HG03095 (cell line): ENCODE measurements at regions not wholly inside any gene's neighbourhood (a gene's known extent, or its start where the extent isn't known, plus 50 kb on each side); places are given as distances from the start of the nearest gene placed in this dataset.

Experiments
- ATAC-seq: cut with Tn5 transposase; IDR thresholded peaks from one replicate; pipeline ENCODE4 v1.9.1; 2021; ENCODE audit warnings: moderate library complexity; ENCODE audit not compliant: unreplicated experiment

GRCh38 chr5:147162740-147163139 is 72.1 kb upstream of the STK32A start:
- no peak for ATAC-seq

- no peak for ATAC-seq
These were observed 67.3 kb upstream of the STK32A start for GRCh38 chr5:147167529-147167928.

- no peak for ATAC-seq
These were observed 66.1 kb upstream of the STK32A start for GRCh38 chr5:147168578-147169327.

- ATAC-seq: peak; percentile 71
These were observed 65.4 kb upstream of the STK32A start for GRCh38 chr5:147169399-147169798.

- no peak for ATAC-seq
These were observed 64.9 kb upstream of the STK32A start for GRCh38 chr5:147169901-147170300.

GRCh38 chr5:147170603-147171002 is 64.2 kb upstream of the STK32A start:
- peak; percentile 50 for ATAC-seq

- no peak for ATAC-seq
These were observed 60.1 kb upstream of the STK32A start for GRCh38 chr5:147174671-147175265.

- ATAC-seq: no peak
These were observed 59.2 kb upstream of the STK32A start for GRCh38 chr5:147175516-147176097.

- ATAC-seq: no peak
These were observed 58.4 kb upstream of the STK32A start for GRCh38 chr5:147176422-147176821.

GRCh38 chr5:147177125-147177840 is 57.5 kb upstream of the STK32A start:
- no peak for ATAC-seq

GRCh38 chr5:147179562-147180147 is 55.2 kb upstream of the STK32A start:
- ATAC-seq: no peak

GRCh38 chr5:147180751-147181150 is 54.1 kb upstream of the STK32A start:
- ATAC-seq: no peak
